ENCODE measurements at regions not wholly inside any gene's neighbourhood (a gene's known extent, or its start where the extent isn't known, plus 50 kb on each side); places are given as distances from the start of the nearest gene placed in this dataset.

DNA sequence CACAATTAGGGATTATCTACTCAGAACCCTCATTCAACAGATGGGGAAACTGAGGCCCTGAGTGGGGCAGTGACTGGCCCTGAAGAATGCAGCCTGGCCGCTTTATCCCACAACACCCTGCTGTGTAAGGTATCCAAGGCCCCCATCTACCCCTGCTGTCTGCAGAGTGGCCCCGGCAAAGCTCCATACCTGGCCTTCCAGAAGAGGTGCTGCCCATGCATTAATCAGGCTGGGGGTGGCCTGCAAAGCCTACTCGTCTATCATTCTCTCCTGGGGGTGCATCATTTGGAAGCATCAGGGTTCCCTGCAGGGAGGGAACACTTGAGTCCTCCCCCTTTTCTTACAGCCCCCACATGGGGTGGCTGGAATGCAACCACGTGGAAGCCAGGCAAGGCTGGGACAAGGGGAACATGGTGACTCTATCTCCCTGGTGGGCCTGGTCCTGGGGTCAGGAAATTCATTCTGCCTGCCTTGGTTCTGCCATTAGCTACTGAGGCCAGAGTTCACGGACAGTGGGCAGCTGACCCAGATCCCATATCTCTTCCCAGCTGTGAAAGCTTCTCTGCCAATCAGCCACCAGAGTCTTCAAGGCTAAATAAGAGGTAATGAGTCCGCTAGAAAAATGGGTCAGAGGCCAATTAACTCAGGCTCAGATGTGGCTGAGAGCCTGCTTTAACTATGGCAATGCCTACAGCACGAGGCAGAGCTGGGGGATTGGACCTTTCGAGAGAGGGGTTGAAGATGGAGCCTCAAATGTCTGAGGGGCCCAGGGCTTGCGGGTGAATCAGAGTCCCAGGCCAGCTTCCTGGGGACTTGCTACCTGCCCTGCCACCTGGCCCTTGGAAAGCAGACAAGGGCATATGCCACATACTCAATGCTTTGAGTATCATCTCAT is 72.3 kb upstream of the TOX2 start:
- Mint-ChIP-seq H3K4me3 (no peak overlapping the region), H3K9me3 (no peaks in the 10 kb centered on the region), H3K36me3 (no peaks in the 10 kb centered on the region), H3K27me3 (peaks cover 16% of the 10 kb centered on the region), H3K4me1 (peaks cover 43% of the 10 kb centered on the region), H3K27ac (no peak overlapping the region)
- DNase-seq, result no peak

DNA sequence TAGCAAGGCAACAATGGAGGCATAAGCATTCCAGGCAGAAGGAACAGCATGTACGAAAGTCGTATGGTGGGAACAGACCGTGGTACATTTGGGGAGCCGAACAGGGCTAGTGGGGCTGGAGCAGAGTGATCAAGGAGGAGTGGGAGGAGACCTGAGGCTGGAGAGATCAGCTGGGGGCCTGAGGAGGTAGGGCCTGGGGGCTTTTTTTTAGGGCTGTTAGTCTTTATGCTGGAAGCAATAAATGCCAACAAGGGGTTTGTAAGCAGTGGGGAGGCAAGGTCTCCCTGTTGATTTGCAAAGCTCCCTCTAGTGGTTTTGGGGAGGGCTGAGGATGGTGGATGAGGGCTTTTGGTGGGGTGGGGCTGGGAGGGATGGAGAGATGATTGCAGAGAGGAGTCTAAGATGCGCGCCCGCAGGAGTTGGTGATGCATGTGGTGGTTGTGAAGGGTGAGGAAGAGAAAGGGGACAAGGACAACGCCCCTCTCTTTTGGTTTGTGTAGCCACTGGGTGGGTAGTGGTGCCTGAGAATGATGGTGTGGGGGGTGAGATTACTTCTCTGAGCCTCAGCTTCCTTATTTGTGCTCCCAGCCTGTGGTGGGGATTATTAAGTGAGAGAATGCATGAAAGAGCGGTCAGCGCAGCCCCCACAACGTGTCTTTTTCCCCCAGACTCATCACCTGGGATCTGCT is 74.1 kb upstream of the TOX2 start:
- Mint-ChIP-seq H3K27me3 (peaks cover 18% of the 10 kb centered on the region), H3K4me1 (peaks cover 36% of the 10 kb centered on the region), H3K36me3 (no peaks in the 10 kb centered on the region), H3K27ac (no peak overlapping the region), H3K9me3 (no peaks in the 10 kb centered on the region), H3K4me3 (no peak overlapping the region)
- peak; percentile 29 for DNase-seq

- peaks cover 33% of the 10 kb centered on the region for H3K4me1 Mint-ChIP-seq
- no peak overlapping the region for H3K27ac Mint-ChIP-seq
- DNase-seq, result no peak
- H3K36me3 Mint-ChIP-seq, result no peaks in the 10 kb centered on the region
- no peak overlapping the region for H3K4me3 Mint-ChIP-seq
- peaks cover 23% of the 10 kb centered on the region for H3K27me3 Mint-ChIP-seq
- no peaks in the 10 kb centered on the region for H3K9me3 Mint-ChIP-seq
These were observed 74.9 kb upstream of the TOX2 start for GRCh38 chr20:43839793-43840199.

- no peak overlapping the region for H3K27ac Mint-ChIP-seq
- H3K4me3 Mint-ChIP-seq, result no peak overlapping the region
- peak; percentile 44 for DNase-seq
- peaks cover 26% of the 10 kb centered on the region for H3K27me3 Mint-ChIP-seq
- peaks cover 33% of the 10 kb centered on the region for H3K4me1 Mint-ChIP-seq
- no peaks in the 10 kb centered on the region for H3K9me3 Mint-ChIP-seq
- H3K36me3 Mint-ChIP-seq, result no peaks in the 10 kb centered on the region
These were observed 76.0 kb upstream of the TOX2 start for GRCh38 chr20:43838703-43839060.

GRCh38 chr20:43837856-43838702 is 76.6 kb upstream of the TOX2 start:
- no peaks in the 10 kb centered on the region for H3K36me3 Mint-ChIP-seq
- no peak overlapping the region for H3K27ac Mint-ChIP-seq
- peaks cover 33% of the 10 kb centered on the region for H3K4me1 Mint-ChIP-seq
- H3K9me3 Mint-ChIP-seq, result no peaks in the 10 kb centered on the region
- H3K4me3 Mint-ChIP-seq, result no peak overlapping the region
- no peak for DNase-seq
- H3K27me3 Mint-ChIP-seq, result peaks cover 26% of the 10 kb centered on the region

- no peak for DNase-seq
- Mint-ChIP-seq H3K36me3 (no peaks in the 10 kb centered on the region), H3K27ac (no peak overlapping the region), H3K27me3 (peaks cover 26% of the 10 kb centered on the region), H3K4me3 (no peak overlapping the region), H3K9me3 (no peaks in the 10 kb centered on the region), H3K4me1 (peaks cover 33% of the 10 kb centered on the region)
These were observed 77.9 kb upstream of the TOX2 start for GRCh38 chr20:43836790-43837189.

DNA sequence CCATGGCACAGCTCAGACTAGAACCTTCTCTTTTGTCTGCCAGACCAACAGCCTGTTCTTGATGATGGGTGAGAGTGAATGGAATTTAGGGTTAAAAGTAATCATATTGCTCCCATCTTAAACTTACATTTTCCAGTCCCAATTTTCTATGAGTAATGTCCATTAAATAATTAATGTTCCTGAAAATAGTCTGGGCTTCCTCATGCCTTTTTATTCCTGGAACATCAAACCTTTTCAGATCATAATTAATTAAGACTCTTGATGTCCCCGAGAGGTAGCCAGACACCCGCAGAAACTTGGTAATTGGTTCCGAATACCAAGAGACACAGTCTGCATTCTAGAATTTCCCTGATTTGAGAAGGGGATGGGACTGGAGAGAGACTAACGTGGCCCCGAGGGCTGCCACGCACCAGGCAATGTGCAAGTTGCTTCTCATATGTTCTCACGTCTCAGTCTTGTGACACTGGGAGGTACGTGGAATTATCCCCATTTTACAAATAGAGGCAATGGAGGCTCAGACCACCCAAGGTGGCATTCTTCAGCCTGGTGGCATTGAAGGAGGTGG is 78.6 kb upstream of the TOX2 start:
- Mint-ChIP-seq H3K36me3 (no peaks in the 10 kb centered on the region), H3K27ac (no peak overlapping the region), H3K27me3 (peaks cover 26% of the 10 kb centered on the region), H3K9me3 (no peaks in the 10 kb centered on the region), H3K4me3 (no peak overlapping the region), H3K4me1 (peaks cover 33% of the 10 kb centered on the region)
- DNase-seq, result no peak

DNA sequence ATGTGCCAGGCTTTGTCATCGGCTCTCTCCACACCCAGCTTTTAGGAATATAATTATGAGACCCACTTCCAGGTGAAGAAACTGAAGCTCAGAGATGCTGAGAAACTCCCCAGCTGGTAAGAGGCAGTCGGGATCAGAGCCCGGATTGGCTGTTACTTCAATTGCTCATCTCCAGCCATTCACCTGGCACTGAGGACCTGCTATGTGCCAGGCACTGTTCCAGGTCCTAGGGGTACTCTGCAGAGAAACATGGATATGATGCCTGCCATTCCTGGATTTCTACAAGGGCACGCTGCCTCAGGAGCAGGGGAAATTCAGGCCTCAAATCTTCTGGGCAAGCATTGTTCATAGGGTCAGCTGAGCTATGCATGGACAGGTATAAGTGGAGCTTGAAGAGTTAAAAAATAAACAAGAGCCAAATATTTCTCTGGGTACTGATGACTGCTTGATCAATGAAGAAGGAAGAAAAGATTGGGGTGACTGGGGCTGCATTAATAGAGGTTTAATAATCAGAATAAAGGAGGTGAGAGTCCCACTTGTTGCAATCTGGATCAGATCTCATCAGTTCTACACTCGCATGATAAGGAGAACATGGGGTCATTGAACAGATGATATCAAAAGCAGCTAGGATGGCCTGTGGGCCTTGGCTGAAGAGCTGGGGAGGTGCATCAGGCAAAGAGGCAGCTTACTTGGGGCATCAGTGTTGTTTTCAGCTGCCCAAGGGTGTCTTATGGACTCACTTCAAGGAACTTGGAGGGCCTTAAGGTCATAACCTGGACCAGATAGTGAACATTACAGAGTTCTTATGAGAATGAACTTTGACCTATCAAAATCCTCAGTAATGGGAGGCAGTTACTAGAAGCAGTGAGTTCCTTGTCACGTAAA is 80.9 kb upstream of the TOX2 start:
- H3K36me3 Mint-ChIP-seq, result no peaks in the 10 kb centered on the region
- peaks cover 26% of the 10 kb centered on the region for H3K27me3 Mint-ChIP-seq
- no peak overlapping the region for H3K4me3 Mint-ChIP-seq
- peaks cover 5% of the 10 kb centered on the region for H3K9me3 Mint-ChIP-seq
- no peak for DNase-seq
- H3K4me1 Mint-ChIP-seq, result peaks cover 15% of the 10 kb centered on the region
- no peak overlapping the region for H3K27ac Mint-ChIP-seq

GRCh38 chr20:43832961-43833360 is 81.7 kb upstream of the TOX2 start:
- Mint-ChIP-seq H3K27me3 (peaks cover 26% of the 10 kb centered on the region), H3K4me1 (peaks cover 7% of the 10 kb centered on the region), H3K36me3 (no peaks in the 10 kb centered on the region), H3K9me3 (peaks cover 5% of the 10 kb centered on the region), H3K4me3 (no peak overlapping the region), H3K27ac (no peak overlapping the region)
- DNase-seq, result no peak

DNA sequence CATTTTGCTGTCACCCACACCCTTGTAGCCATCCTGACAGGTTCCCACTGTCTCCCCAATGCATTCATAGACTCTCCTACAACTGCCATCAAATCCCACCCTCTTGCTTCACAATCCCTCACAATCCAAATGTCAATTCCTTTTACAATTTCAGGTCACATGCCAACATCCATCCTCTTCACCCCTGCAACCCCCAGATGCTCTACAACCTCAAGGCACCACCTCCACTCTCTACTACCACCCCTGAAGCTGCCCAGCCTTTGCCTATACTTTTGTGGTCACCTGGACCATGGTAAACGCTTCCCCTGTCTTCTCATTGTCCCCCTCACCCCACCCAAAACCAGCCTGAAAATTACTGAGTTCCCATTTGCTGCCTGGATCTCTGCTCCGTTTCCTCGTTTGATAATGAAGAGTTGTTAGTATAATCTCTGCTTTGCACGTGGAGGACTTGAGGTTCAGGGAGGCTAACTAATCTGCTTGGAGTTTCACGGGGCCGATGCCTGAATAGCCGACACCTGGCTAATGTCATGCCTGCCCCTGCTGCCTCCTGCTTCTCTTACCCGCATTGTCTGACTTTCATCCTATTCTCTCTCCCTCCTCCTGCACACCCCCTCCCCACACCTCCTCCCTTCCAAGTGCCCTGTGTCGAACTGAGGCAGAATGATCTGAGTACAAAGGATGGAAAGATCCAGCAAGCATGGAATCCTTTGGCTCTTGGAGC is 82.4 kb upstream of the TOX2 start:
- Mint-ChIP-seq H3K9me3 (peaks cover 5% of the 10 kb centered on the region), H3K27ac (no peak overlapping the region), H3K36me3 (no peaks in the 10 kb centered on the region), H3K4me1 (no peaks in the 10 kb centered on the region), H3K4me3 (no peak overlapping the region), H3K27me3 (peaks cover 21% of the 10 kb centered on the region)
- no peak for DNase-seq

- DNase-seq, result no peak
- H3K4me1 Mint-ChIP-seq, result no peaks in the 10 kb centered on the region
- H3K27ac Mint-ChIP-seq, result no peak overlapping the region
- peaks cover 25% of the 10 kb centered on the region for H3K27me3 Mint-ChIP-seq
- no peaks in the 10 kb centered on the region for H3K36me3 Mint-ChIP-seq
- H3K9me3 Mint-ChIP-seq, result peaks cover 5% of the 10 kb centered on the region
- no peak overlapping the region for H3K4me3 Mint-ChIP-seq
These were observed 83.1 kb upstream of the TOX2 start for GRCh38 chr20:43831481-43832065.

DNA sequence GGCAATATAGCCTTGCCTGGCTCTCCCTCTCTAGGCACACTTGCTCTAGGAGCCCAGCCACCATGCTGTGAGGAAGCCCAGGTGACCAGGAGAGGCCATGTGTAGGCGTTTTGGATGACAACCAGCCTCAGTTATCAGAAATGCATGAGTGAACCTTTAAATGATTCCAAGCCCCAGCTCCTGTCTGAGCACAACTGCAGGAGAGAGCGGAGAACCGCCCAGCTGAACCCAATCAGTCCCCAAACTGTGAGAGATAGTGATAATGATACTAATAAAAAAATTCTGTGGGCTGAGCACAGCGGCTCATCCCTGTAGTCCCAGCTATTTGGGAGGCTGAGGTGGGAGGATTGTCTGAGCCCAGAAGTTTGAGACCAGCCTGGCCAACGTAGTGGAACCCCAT is 83.8 kb upstream of the TOX2 start:
- Mint-ChIP-seq H3K27me3 (peaks cover 27% of the 10 kb centered on the region), H3K36me3 (no peaks in the 10 kb centered on the region), H3K4me3 (no peak overlapping the region), H3K27ac (no peak overlapping the region), H3K4me1 (no peaks in the 10 kb centered on the region), H3K9me3 (peaks cover 5% of the 10 kb centered on the region)
- no peak for DNase-seq

DNA sequence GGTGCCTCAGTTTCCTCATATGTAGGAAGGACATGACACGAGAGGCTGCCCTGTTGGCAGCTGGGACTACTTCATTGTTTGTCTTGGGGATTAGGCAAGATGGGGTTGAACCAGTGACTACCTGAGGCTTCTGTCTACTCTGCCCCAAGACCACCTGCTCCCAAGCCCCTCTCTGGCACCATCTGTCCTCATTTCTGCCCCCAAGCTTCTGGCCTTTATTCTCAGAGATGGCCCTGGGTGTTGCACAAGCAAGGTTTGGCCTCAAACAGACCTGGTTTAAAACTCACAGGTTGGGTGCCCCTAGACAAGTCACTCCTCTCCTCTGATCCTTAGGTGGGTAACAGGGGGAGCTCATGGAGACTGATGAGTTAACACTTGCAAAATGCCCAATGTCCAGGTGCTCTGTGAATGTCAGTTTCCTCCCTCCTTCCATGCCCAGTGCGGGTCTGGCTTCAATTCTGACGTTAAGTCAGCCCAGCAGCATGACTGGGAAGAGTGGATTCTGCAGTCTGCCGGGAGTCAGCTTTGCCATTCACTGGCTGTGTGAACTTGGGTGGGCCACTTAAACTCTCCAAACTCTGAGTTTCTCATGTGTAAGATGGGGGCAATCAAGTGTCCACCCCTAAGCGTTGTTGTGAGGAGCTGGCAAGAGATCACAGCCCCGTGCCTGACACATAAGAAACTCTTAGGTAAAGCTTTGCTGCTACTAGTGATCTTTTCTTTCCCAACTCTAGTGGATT is 84.5 kb upstream of the TOX2 start:
- H3K9me3 Mint-ChIP-seq, result peaks cover 5% of the 10 kb centered on the region
- no peak for DNase-seq
- H3K36me3 Mint-ChIP-seq, result no peaks in the 10 kb centered on the region
- peaks cover under 1% of the 10 kb centered on the region for H3K4me1 Mint-ChIP-seq
- no peak overlapping the region for H3K4me3 Mint-ChIP-seq
- H3K27ac Mint-ChIP-seq, result no peak overlapping the region
- peaks cover 28% of the 10 kb centered on the region for H3K27me3 Mint-ChIP-seq

All from activated naive CD8-positive, alpha-beta T cell treated with anti-CD3 and anti-CD28 coated beads for 36 hours (primary cell).